Stimulated activated naive CD4-positive, alpha-beta T cell (primary cell): ENCODE measurements at regions not wholly inside any gene's neighbourhood (a gene's known extent, or its start where the extent isn't known, plus 50 kb on each side); places are given as distances from the start of the nearest gene placed in this dataset.
"Not testable (repeated sequence)": the region's sequence is repeated elsewhere in the genome, so short reads cannot be mapped to it uniquely, and the experiment has no call there.

Source experiments
- DNase-seq, 6 experiments: peaks; one replicate each; lab custom pipeline; 2025; lab: John Stamatoyannopoulos, UW

GRCh38 chr7:68394131-68394530 is 1204.1 kb upstream of the AUTS2 start:
- DNase-seq: no peak

GRCh38 chr7:68399991-68400590 is 1198.2 kb upstream of the AUTS2 start:
- no peak for DNase-seq

- DNase-seq: no peak
These were observed 1197.5 kb upstream of the AUTS2 start for GRCh38 chr7:68400783-68401182.

GRCh38 chr7:68401313-68401712 is 1197.0 kb upstream of the AUTS2 start:
- DNase-seq: no peak

GRCh38 chr7:68406480-68406879 is 1191.8 kb upstream of the AUTS2 start:
- DNase-seq: no peak

GRCh38 chr7:68407460-68407859 is 1190.8 kb upstream of the AUTS2 start:
- no peak for DNase-seq

- DNase-seq: no peak
These were observed 1189.4 kb upstream of the AUTS2 start for GRCh38 chr7:68408873-68409272.

- DNase-seq: no peak
These were observed 1188.4 kb upstream of the AUTS2 start for GRCh38 chr7:68409851-68410250.

- not testable (repeated sequence) for DNase-seq
These were observed 1187.6 kb upstream of the AUTS2 start for GRCh38 chr7:68410693-68411092.

GRCh38 chr7:68411742-68412141 is 1186.5 kb upstream of the AUTS2 start:
- no peak for DNase-seq

GRCh38 chr7:68414631-68415425 is 1183.4 kb upstream of the AUTS2 start:
- DNase-seq: no peak

GRCh38 chr7:68417002-68417401 is 1181.3 kb upstream of the AUTS2 start:
- no peak for DNase-seq

GRCh38 chr7:68417659-68418058 is 1180.6 kb upstream of the AUTS2 start:
- DNase-seq: no peak

- DNase-seq: no peak
These were observed 1177.7 kb upstream of the AUTS2 start for GRCh38 chr7:68420342-68421192.

GRCh38 chr7:68421712-68422111 is 1176.6 kb upstream of the AUTS2 start:
- no peak for DNase-seq

GRCh38 chr7:68422281-68422680 is 1176.0 kb upstream of the AUTS2 start:
- DNase-seq: no peak

GRCh38 chr7:68423356-68423755 is 1174.9 kb upstream of the AUTS2 start:
- no peak for DNase-seq

GRCh38 chr7:68424658-68425297 is 1173.5 kb upstream of the AUTS2 start:
- no peak for DNase-seq

GRCh38 chr7:68425377-68425776 is 1172.9 kb upstream of the AUTS2 start:
- DNase-seq: no peak

GRCh38 chr7:68429411-68430117 is 1168.7 kb upstream of the AUTS2 start:
- DNase-seq: no peak

GRCh38 chr7:68432585-68432984 is 1165.7 kb upstream of the AUTS2 start:
- no peak for DNase-seq
